NCI-H69 (cell line): ENCODE measurements at regions not wholly inside any gene's neighbourhood (a gene's known extent, or its start where the extent isn't known, plus 50 kb on each side); places are given as distances from the start of the nearest gene placed in this dataset.
A peak's percentile ranks its signal among the peaks of the same experiment; 100 is the strongest.
"Not testable (repeated sequence)": the region's sequence is repeated elsewhere in the genome, so short reads cannot be mapped to it uniquely, and the experiment has no call there.

Experiments
- DNase-seq: peaks from one replicate; lab custom pipeline; 2025; lab: John Stamatoyannopoulos, UW

GRCh38 chrY:3491423-3491822 lies 87.4 kb upstream of the TGIF2LY start:
- not testable (repeated sequence) for DNase-seq

- not testable (repeated sequence) for DNase-seq
Measured at GRCh38 chrY:3494539-3494938, 84.3 kb upstream of the TGIF2LY start.

- DNase-seq = peak; percentile 1
Measured at GRCh38 chrY:3527040-3527439, 51.8 kb upstream of the TGIF2LY start.
